PC-3 (cell line): ENCODE measurements at regions not wholly inside any gene's neighbourhood (a gene's known extent, or its start where the extent isn't known, plus 50 kb on each side); places are given as distances from the start of the nearest gene placed in this dataset.

Experiments used
- EZH2phosphoT487 ChIP-seq: fragments of 300-600 bp; sonication (generic); IDR thresholded peaks from 2 replicates; pipeline ENCODE4 v1.6.1; 2018; ENCODE audit warnings: mild to moderate bottlenecking, antibody characterized with exemption, low read length, borderline replicate concordance
- TF ChIP-seq, protein P1 (sequence below): fragments of 300-600 bp; sonication (generic); conservative IDR thresholded peaks from 2 replicates; pipeline ENCODE4 v1.5.1; 2017; ENCODE audit warnings: antibody characterized with exemption, low read depth, mild to moderate bottlenecking, low read length

DNA sequence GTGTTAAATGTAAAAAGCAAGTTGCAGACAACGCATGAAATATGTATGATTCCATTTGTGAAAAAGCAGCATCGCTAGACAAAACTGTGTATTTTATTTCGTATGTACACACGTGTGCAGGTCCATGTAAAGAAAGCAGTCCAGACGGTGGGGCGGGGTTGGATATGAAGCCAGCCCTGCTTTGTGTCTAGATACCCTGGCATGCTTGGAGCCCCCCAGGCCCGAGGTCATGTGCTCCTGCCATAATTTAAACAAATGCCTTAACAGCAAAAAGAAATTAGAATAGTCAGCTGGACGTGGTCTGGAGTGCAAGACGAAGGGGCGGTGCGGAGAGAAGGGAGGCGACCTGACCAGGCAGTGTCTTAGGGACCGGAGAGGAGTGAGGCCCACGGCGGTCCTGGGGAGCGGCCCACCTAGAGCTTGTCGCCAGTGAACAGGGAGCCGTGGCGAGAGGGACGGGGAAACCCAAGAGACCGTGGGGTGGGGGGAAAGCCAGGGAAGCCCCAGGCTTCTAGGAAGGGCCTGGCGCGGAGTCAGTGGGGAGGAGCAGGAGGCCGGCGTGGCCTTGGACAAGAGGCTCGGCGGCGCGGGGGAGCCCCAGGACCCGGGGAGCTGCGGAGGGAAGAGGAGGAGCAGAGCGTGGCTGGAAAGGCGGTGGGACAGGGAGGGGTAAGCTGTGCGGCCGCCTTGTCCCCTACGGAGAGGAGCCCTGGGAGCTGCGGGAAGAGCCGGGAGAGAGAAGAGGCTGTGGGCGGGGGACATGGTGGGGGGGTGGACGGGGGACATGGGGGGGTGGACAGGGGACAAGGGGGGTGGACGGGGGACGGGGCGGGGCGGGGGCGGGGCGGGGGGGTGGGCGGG is 118.5 kb upstream of the C14orf180 start:
- TF ChIP-seq, protein P1, sequence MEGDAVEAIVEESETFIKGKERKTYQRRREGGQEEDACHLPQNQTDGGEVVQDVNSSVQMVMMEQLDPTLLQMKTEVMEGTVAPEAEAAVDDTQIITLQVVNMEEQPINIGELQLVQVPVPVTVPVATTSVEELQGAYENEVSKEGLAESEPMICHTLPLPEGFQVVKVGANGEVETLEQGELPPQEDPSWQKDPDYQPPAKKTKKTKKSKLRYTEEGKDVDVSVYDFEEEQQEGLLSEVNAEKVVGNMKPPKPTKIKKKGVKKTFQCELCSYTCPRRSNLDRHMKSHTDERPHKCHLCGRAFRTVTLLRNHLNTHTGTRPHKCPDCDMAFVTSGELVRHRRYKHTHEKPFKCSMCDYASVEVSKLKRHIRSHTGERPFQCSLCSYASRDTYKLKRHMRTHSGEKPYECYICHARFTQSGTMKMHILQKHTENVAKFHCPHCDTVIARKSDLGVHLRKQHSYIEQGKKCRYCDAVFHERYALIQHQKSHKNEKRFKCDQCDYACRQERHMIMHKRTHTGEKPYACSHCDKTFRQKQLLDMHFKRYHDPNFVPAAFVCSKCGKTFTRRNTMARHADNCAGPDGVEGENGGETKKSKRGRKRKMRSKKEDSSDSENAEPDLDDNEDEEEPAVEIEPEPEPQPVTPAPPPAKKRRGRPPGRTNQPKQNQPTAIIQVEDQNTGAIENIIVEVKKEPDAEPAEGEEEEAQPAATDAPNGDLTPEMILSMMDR, result no peak
- TF ChIP-seq EZH2phosphoT487, result no peak
